HEK293 (cell line): ENCODE measurements at regions not wholly inside any gene's neighbourhood (a gene's known extent, or its start where the extent isn't known, plus 50 kb on each side); places are given as distances from the start of the nearest gene placed in this dataset.

Experiments
- CTCF ChIA-PET: fragments of 350-600 bp; formaldehyde crosslinking; extraction: SDS; loops from one replicate; lab custom pipeline; 2021; ENCODE audit warnings: antibody characterized with exemption; lab: Yijun Ruan, JAX
- POLR2A ChIA-PET: fragments of 300-600 bp; formaldehyde crosslinking; extraction: SDS; loops from one replicate; lab custom pipeline; 2020; ENCODE audit warnings: antibody characterized with exemption, inconsistent platforms; lab: Yijun Ruan, JAX
- H3K27ac ChIP-seq: fragments of 200-500 bp; sonication (Bioruptor generic); 2 replicates; pipeline ENCODE4 v1.5.1; 2014; ENCODE audit warnings: low read depth, low read length, control low read depth, inconsistent platforms; ENCODE audit errors: extremely low read depth
- H3K36me3 ChIP-seq, 2 experiments: fragments of 200-500 bp in 1 of 2; sonication (Bioruptor generic) in 1 of 2; 1 replicate in 1 of 2; 2 replicates in 1 of 2; pipeline ENCODE4 v1.5.1; 2014 to 2017; ENCODE audit warnings: inconsistent platforms in 2 of 2, low read length in 2 of 2; ENCODE audit not compliant: control insufficient read depth in 2 of 2, insufficient read depth in 1 of 2
- H3K4me1 ChIP-seq: fragments of 200-500 bp; sonication (Bioruptor generic); 2 replicates; pipeline ENCODE4 v1.5.1; 2014; ENCODE audit warnings: mild to moderate bottlenecking, low read length, inconsistent platforms; ENCODE audit not compliant: control insufficient read depth, insufficient read depth
- H3K4me3 ChIP-seq: 2 replicates; pipeline ENCODE4 v1.5.1; 2011; ENCODE audit warnings: low read depth, mild to moderate bottlenecking, control low read depth, low read length, moderate library complexity
- H3K9me3 ChIP-seq: fragments of 200-500 bp; sonication (Bioruptor generic); 2 replicates; pipeline ENCODE4 v1.5.1; 2014; ENCODE audit warnings: low read depth, low read length, inconsistent platforms; ENCODE audit not compliant: control insufficient read depth, insufficient read depth
- BCL6B ChIP-seq: fragments of 450-650 bp; formaldehyde crosslinking; IDR thresholded peaks from 2 replicates; pipeline ENCODE4 v1.5.1; 2017; ENCODE audit warnings: missing biosample characterization, missing genetic modification characterization
- IKZF3 ChIP-seq: fragments of 450-650 bp; IDR thresholded peaks from 2 replicates; pipeline ENCODE4 v1.5.0; 2018; ENCODE audit warnings: missing biosample characterization, mild to moderate bottlenecking, missing genetic modification characterization, moderate library complexity
- KLF10 ChIP-seq: fragments of 450-650 bp; IDR thresholded peaks from 2 replicates; pipeline ENCODE4 v1.5.1; 2018; ENCODE audit warnings: missing biosample characterization, mild to moderate bottlenecking, missing genetic modification characterization
- SP2 ChIP-seq: fragments of 450-650 bp; formaldehyde crosslinking; IDR thresholded peaks from 2 replicates; pipeline ENCODE4 v1.5.1; 2016; ENCODE audit warnings: missing biosample characterization, missing genetic modification characterization
- ZIC2 ChIP-seq: fragments of 450-650 bp; formaldehyde crosslinking; IDR thresholded peaks from 2 replicates; pipeline ENCODE4 v1.5.1; 2016; ENCODE audit warnings: missing biosample characterization, missing genetic modification characterization
- ZNF114 ChIP-seq: fragments of 450-650 bp; formaldehyde crosslinking; IDR thresholded peaks from 2 replicates; pipeline ENCODE4 v1.5.0; 2017; ENCODE audit warnings: missing biosample characterization, missing genetic modification characterization
- ZNF202 ChIP-seq: fragments of 450-650 bp; formaldehyde crosslinking; IDR thresholded peaks from 2 replicates; pipeline ENCODE4 v1.5.1; 2016; ENCODE audit warnings: missing biosample characterization, missing genetic modification characterization, borderline replicate concordance
- ZNF214 ChIP-seq: fragments of 450-650 bp; formaldehyde crosslinking; IDR thresholded peaks from 2 replicates; pipeline ENCODE4 v1.5.1; 2017; ENCODE audit warnings: missing biosample characterization, mild to moderate bottlenecking, missing genetic modification characterization, borderline replicate concordance
- ZNF280C ChIP-seq: fragments of 450-650 bp; formaldehyde crosslinking; IDR thresholded peaks from 2 replicates; pipeline ENCODE4 v1.5.1; 2016; ENCODE audit warnings: missing biosample characterization, missing genetic modification characterization
- ZNF37A ChIP-seq: fragments of 450-650 bp; IDR thresholded peaks from 2 replicates; pipeline ENCODE4 v1.5.1; 2018; ENCODE audit warnings: missing biosample characterization, missing genetic modification characterization
- ZNF423 ChIP-seq: fragments of 450-650 bp; formaldehyde crosslinking; IDR thresholded peaks from 2 replicates; pipeline ENCODE4 v1.5.1; 2016; ENCODE audit warnings: missing biosample characterization, missing genetic modification characterization
- ZNF529 ChIP-seq: fragments of 450-650 bp; formaldehyde crosslinking; IDR thresholded peaks from 2 replicates; pipeline ENCODE4 v1.5.1; 2017; ENCODE audit warnings: missing genetic modification characterization, missing biosample characterization; ENCODE audit not compliant: insufficient replicate concordance
- ZSCAN4 ChIP-seq: fragments of 450-650 bp; formaldehyde crosslinking; IDR thresholded peaks from 2 replicates; pipeline ENCODE4 v1.5.1; 2017; ENCODE audit warnings: missing biosample characterization, missing genetic modification characterization
- TF ChIP-seq, protein P1 (sequence below): fragments of 450-650 bp; formaldehyde crosslinking; IDR thresholded peaks from 2 replicates; pipeline ENCODE4 v1.5.1; 2016; ENCODE audit warnings: missing biosample characterization, missing genetic modification characterization, low read depth
- TF ChIP-seq, protein P2 (sequence below): fragments of 450-650 bp; formaldehyde crosslinking; IDR thresholded peaks from 2 replicates; pipeline ENCODE4 v1.5.1; 2017; ENCODE audit warnings: missing biosample characterization, mild to moderate bottlenecking, missing genetic modification characterization, moderate library complexity

DNA sequence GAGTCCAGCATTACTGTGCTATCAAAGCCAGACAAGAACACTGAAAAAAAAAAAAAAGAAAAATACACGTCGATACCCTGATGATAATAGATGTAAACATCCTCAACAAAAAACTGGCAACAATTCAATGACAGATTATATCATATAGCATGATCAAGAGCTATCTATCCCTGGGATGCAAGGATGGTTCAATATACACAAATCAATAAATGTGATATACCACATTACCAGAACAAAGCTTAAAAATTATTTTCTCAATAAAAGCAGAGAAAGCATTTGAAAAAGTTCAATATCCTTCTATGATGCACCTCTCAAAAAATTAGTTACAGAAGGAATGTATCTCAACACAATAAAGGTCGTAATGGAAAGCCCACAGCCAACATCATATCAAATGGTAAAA, 332.8 kb upstream of the MMADHC start (continued):
- TF ChIP-seq ZNF280C (no peak), KLF10 (no peak)

GRCh38 chr2:149915151-149915550, 327.6 kb upstream of the MMADHC start:
- Histone ChIP-seq H3K36me3 (no peaks in the 10 kb centered on the region), H3K4me1 (no peaks in the 10 kb centered on the region), H3K4me3 (no peak overlapping the region), H3K27ac (no peak overlapping the region), H3K9me3 (no peaks in the 10 kb centered on the region)
- ChIA-PET POLR2A (no interaction called here), CTCF (interaction anchor here (0.6 kb wide), 1 partner anchor 571 kb away, joined by 3 read pairs; no protein-coding TSS in a partner anchor)
- TF ChIP-seq ZNF37A (tag by site-specific recombination) (no peak), ZNF114 (no peak), ZNF214 (tag by site-specific recombination) (no peak), ZIC2 (tag by site-specific recombination) (no peak), BCL6B (tag by site-specific recombination) (no peak), ZNF202 (tag by site-specific recombination) (no peak), SP2 (tag by site-specific recombination) (no peak), IKZF3 (no peak), ZSCAN4 (tag by site-specific recombination) (no peak), ZNF529 (tag by site-specific recombination) (no peak), ZNF423 (tag by site-specific recombination) (no peak)
- TF ChIP-seq, protein P1, sequence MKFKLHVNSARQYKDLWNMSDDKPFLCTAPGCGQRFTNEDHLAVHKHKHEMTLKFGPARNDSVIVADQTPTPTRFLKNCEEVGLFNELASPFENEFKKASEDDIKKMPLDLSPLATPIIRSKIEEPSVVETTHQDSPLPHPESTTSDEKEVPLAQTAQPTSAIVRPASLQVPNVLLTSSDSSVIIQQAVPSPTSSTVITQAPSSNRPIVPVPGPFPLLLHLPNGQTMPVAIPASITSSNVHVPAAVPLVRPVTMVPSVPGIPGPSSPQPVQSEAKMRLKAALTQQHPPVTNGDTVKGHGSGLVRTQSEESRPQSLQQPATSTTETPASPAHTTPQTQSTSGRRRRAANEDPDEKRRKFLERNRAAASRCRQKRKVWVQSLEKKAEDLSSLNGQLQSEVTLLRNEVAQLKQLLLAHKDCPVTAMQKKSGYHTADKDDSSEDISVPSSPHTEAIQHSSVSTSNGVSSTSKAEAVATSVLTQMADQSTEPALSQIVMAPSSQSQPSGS (tag by site-specific recombination), result no peak
- TF ChIP-seq, protein P2, sequence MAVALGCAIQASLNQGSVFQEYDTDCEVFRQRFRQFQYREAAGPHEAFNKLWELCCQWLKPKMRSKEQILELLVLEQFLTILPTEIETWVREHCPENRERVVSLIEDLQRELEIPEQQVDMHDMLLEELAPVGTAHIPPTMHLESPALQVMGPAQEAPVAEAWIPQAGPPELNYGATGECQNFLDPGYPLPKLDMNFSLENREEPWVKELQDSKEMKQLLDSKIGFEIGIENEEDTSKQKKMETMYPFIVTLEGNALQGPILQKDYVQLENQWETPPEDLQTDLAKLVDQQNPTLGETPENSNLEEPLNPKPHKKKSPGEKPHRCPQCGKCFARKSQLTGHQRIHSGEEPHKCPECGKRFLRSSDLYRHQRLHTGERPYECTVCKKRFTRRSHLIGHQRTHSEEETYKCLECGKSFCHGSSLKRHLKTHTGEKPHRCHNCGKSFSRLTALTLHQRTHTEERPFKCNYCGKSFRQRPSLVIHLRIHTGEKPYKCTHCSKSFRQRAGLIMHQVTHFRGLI, result no peak
